ENCODE measurements at regions not wholly inside any gene's neighbourhood (a gene's known extent, or its start where the extent isn't known, plus 50 kb on each side); places are given as distances from the start of the nearest gene placed in this dataset.

DNA sequence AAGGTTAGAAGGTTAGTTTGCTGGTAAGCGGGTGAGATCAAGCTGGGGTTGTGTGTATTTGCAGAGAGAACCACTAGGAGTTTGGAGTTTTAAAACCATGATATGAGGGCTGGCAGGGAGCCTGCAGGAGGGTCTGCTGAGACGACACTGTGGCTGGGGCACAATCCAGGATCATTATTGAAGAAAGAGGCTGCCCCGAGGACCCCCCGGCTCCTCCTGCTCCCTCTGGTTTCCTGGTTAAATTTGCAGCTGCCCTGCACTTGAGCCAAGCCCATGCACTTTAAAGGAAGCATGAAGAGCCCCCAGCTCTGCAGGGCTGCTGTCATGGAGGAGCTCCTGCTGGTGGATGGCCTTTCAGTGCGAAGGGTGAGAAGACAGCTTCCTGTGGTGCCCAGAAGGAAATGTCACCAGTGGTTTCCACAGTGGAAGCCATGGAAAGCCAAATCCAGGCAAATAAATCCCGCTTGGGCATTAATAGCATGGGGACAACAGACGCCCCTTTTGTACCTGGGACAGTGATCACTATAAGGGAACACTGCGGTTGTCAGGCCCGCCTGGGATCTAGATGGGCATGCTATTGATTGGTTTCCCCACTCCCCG, 140.7 kb downstream of the NSG2 start:
- no peaks in the 10 kb centered on the region for H3K9me3 ChIP-seq
- DNase-seq (ENCODE audit: low spot score) (no peak), ATAC-seq (ENCODE audit: insufficient number of reproducible peaks, low FRiP score, low read depth) (no peak)
- no peak overlapping the region for H3K4me3 ChIP-seq
- H3K36me3 ChIP-seq, result no peaks in the 10 kb centered on the region
- TF ChIP-seq, protein P1, sequence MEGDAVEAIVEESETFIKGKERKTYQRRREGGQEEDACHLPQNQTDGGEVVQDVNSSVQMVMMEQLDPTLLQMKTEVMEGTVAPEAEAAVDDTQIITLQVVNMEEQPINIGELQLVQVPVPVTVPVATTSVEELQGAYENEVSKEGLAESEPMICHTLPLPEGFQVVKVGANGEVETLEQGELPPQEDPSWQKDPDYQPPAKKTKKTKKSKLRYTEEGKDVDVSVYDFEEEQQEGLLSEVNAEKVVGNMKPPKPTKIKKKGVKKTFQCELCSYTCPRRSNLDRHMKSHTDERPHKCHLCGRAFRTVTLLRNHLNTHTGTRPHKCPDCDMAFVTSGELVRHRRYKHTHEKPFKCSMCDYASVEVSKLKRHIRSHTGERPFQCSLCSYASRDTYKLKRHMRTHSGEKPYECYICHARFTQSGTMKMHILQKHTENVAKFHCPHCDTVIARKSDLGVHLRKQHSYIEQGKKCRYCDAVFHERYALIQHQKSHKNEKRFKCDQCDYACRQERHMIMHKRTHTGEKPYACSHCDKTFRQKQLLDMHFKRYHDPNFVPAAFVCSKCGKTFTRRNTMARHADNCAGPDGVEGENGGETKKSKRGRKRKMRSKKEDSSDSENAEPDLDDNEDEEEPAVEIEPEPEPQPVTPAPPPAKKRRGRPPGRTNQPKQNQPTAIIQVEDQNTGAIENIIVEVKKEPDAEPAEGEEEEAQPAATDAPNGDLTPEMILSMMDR (IDR thresholded peaks at IDR 0.05), result no peak
- no peak overlapping the region for H3K27ac ChIP-seq
- H3K4me1 ChIP-seq (ENCODE audit: control insufficient read depth in 1 of 2, low read depth in 2 of 2), result no peaks in the 10 kb centered on the region
- no peaks in the 10 kb centered on the region for H3K27me3 ChIP-seq (replicated peaks; ENCODE audit: insufficient read depth)

DNA sequence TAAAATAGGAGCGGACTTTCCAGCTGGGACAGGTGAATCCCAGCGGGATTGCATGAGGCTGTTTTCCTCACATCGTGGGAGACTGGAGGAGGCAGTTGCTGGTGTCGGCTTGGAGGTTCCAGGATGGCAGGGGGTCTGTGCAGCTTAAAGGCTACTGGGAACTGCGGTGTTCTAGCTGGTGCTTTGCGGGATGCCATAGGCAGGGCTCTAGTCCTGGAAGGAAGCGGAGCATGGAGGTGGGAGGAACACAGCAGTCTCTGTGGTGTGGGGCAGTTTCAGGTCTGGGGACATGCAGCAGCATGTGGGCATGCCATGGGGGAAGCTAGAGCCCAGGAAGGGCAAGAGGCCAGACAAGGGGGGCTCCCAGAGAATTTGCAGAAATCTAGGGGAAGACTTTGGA, 141.5 kb downstream of the NSG2 start:
- TF ChIP-seq, protein P1 (IDR thresholded peaks at IDR 0.05), result no peak
- Histone ChIP-seq H3K27ac (no peak overlapping the region), H3K27me3 (replicated peaks; ENCODE audit: insufficient read depth) (no peaks in the 10 kb centered on the region), H3K36me3 (no peaks in the 10 kb centered on the region), H3K9me3 (no peaks in the 10 kb centered on the region), H3K4me3 (no peak overlapping the region), H3K4me1 (ENCODE audit: control insufficient read depth in 1 of 2, low read depth in 2 of 2) (no peaks in the 10 kb centered on the region)
- DNase-seq (ENCODE audit: low spot score) (no peak), ATAC-seq (ENCODE audit: insufficient number of reproducible peaks, low FRiP score, low read depth) (no peak)

DNA sequence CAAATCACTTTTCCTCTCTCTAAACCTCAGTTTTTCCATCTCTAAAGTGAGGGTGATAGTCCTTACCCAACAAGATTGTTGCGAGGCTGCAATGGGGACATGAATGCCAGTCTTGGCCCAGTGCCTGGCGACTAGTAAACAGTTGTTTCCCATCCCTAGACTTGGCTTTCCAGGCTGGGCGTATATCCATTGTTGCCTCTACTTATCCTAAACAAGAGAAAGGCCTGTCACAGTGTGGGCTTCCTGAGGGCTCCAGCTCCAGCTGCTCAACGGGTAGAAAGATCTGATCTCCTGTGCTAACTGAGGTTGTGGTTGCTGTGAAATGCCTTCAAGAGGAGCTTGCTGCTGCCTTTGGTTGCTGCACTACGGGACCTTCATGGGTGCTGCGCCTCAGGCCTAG, 142.0 kb downstream of the NSG2 start:
- Histone ChIP-seq H3K27me3 (replicated peaks; ENCODE audit: insufficient read depth) (no peaks in the 10 kb centered on the region), H3K4me3 (no peak overlapping the region), H3K36me3 (no peaks in the 10 kb centered on the region), H3K9me3 (no peaks in the 10 kb centered on the region), H3K4me1 (ENCODE audit: control insufficient read depth in 1 of 2, low read depth in 2 of 2) (no peaks in the 10 kb centered on the region), H3K27ac (no peak overlapping the region)
- ATAC-seq (ENCODE audit: insufficient number of reproducible peaks, low FRiP score, low read depth), result no peak
- TF ChIP-seq, protein P1 (IDR thresholded peaks at IDR 0.05), result no peak
- no peak for DNase-seq (ENCODE audit: low spot score)

DNA sequence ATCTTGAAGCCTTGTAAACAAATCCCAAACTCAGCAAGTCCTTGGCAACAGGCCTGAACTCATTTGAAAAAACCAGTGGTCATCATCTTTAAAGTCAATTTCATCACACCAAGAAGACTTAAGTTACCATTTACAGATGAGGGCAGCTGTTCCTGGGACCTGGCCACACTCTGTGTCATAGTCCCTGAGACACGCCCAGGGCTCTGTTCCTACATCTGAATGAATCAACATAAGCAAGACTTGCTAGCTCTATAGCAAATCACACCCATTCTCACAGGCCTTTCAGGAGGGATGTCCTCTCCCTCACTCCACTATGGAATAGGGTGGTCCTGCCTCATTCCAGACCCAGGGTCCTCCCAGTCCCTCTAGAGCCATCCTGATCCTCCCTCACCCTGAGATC, 142.8 kb downstream of the NSG2 start:
- no peak for ATAC-seq (ENCODE audit: insufficient number of reproducible peaks, low FRiP score, low read depth)
- TF ChIP-seq, protein P1 (IDR thresholded peaks at IDR 0.05), result no peak
- no peak for DNase-seq (ENCODE audit: low spot score)
- Histone ChIP-seq H3K4me1 (ENCODE audit: control insufficient read depth in 1 of 2, low read depth in 2 of 2) (no peaks in the 10 kb centered on the region), H3K27ac (no peak overlapping the region), H3K27me3 (replicated peaks; ENCODE audit: insufficient read depth) (no peaks in the 10 kb centered on the region), H3K36me3 (no peaks in the 10 kb centered on the region), H3K9me3 (no peaks in the 10 kb centered on the region), H3K4me3 (no peak overlapping the region)

DNA sequence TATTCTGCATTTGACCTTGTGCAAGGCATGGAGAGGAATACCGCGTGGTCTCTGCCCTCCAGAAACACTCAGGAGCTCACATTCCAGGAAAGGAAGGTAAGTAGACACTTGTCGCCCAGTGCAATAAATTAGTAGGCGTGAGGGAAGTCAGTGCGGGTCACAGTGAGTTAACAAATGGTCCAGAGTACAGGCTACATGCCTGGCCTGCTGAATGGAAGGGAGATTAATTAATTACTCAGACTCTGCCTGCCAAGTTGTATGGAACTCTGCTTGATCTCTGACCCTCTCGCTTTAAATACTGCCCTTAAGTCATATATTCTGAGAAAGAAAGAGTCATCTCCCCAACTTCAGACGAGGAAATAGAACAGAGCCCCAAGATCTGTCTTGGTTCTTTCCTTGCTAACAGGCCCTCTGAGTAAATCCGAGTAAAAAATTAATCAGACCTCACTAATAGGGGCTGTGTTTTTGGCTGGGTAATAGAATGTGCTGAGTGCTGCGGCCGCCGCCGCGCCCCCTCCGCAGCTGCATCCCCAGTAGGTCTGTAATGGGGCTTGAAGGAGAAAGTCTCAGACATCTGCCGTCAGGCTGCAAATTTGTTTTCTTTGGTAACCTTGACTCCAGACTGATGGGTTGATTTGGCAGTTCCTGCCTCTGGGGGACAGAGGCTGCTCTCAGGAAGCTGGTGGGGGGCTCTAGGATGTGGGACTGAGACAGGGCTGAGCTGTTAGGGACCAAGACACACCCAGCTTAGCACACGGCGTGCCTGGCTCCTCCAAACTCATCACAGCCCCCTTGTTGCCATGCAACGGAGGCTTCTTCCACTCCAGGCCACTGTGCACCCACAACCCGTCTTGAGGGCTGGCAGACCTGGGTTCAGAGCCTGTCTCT, 144.4 kb downstream of the NSG2 start:
- ATAC-seq (ENCODE audit: insufficient number of reproducible peaks, low FRiP score, low read depth) (no peak), DNase-seq (ENCODE audit: low spot score) (no peak)
- H3K27me3 ChIP-seq (replicated peaks; ENCODE audit: insufficient read depth), result no peaks in the 10 kb centered on the region
- H3K27ac ChIP-seq, result no peak overlapping the region
- H3K4me1 ChIP-seq (ENCODE audit: control insufficient read depth in 1 of 2, low read depth in 2 of 2), result no peaks in the 10 kb centered on the region
- H3K36me3 ChIP-seq, result no peaks in the 10 kb centered on the region
- TF ChIP-seq, protein P1 (IDR thresholded peaks at IDR 0.05), result no peak
- no peak overlapping the region for H3K4me3 ChIP-seq
- no peaks in the 10 kb centered on the region for H3K9me3 ChIP-seq

Data from thoracic aorta (tissue), 2 donors.